GM12865 (cell line): ENCODE measurements at regions not wholly inside any gene's neighbourhood (a gene's known extent, or its start where the extent isn't known, plus 50 kb on each side); places are given as distances from the start of the nearest gene placed in this dataset.
A peak's percentile ranks its signal among the peaks of the same experiment; 100 is the strongest.

Experiments
- DNase-seq: peaks from one replicate; pipeline ENCODE4 v3.0.0; 2010; ENCODE audit warnings: low read depth
- H3K4me3 ChIP-seq: 2 replicates; pipeline ENCODE4 v1.5.1; 2011; ENCODE audit warnings: mild to moderate bottlenecking, low read depth, low read length, control low read depth
- TF ChIP-seq, protein P1 (sequence below): IDR thresholded peaks from 2 replicates; pipeline ENCODE4 v1.5.1; 2011; ENCODE audit warnings: low read length, control low read depth, low read depth, inconsistent platforms; ENCODE audit not compliant: insufficient read depth; ENCODE audit errors: missing control alignments

- TF ChIP-seq, protein P1, sequence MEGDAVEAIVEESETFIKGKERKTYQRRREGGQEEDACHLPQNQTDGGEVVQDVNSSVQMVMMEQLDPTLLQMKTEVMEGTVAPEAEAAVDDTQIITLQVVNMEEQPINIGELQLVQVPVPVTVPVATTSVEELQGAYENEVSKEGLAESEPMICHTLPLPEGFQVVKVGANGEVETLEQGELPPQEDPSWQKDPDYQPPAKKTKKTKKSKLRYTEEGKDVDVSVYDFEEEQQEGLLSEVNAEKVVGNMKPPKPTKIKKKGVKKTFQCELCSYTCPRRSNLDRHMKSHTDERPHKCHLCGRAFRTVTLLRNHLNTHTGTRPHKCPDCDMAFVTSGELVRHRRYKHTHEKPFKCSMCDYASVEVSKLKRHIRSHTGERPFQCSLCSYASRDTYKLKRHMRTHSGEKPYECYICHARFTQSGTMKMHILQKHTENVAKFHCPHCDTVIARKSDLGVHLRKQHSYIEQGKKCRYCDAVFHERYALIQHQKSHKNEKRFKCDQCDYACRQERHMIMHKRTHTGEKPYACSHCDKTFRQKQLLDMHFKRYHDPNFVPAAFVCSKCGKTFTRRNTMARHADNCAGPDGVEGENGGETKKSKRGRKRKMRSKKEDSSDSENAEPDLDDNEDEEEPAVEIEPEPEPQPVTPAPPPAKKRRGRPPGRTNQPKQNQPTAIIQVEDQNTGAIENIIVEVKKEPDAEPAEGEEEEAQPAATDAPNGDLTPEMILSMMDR = no peak
- no peak overlapping the region for H3K4me3 ChIP-seq
- no peak for DNase-seq
Measured at GRCh38 chrX:63511361-63511760, 160.2 kb upstream of the SPIN4 start.

- no peak for DNase-seq
- no peak overlapping the region for H3K4me3 ChIP-seq
- TF ChIP-seq, protein P1 = no peak
Measured at GRCh38 chrX:63508668-63509067, 157.5 kb upstream of the SPIN4 start.

DNA sequence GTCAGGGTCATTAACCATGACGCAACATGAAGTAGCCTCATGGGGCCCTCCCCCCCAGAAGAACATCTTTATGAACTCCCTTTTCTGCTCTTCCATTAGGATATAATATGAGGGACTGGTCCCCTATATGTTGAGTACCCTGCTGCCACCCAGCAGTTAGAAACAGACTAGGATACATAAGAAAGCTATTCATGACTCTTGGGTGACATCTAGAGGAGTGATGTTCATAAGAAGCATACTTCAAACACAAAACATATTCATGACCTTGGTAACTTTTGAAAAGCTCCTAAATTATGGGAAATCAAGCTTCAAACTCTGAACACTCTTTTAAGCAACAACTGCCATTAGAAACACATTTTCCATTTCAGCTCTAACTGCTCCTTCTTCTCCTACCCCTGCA is 155.2 kb upstream of the SPIN4 start:
- TF ChIP-seq, protein P1 = no peak
- no peak overlapping the region for H3K4me3 ChIP-seq
- DNase-seq = peak; percentile 33

- TF ChIP-seq, protein P1 = no peak
- DNase-seq = no peak
- H3K4me3 ChIP-seq = no peak overlapping the region
Measured at GRCh38 chrX:63503541-63503940, 152.4 kb upstream of the SPIN4 start.

GRCh38 chrX:63488546-63489373 is 137.6 kb upstream of the SPIN4 start:
- no peak for DNase-seq
- no peak overlapping the region for H3K4me3 ChIP-seq
- TF ChIP-seq, protein P1 = no peak

DNA sequence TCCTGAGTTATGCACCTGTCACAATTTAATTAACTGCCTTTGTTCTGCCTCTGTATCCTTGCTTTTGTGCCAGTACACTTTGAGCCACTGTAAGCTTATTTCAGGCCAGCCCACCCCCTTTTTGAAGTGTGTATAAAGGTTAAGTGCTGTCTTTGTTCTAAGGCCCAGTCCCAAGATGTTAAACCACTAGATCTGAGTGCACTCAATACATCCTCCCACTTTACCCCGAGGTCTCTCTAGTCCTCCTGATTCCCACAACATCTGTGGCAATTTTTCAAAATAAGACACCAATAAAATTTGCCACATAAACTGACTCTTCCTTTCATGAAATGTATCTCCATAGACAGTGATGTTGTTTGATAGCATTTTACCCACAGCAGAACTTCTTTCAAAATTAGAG is 124.1 kb upstream of the SPIN4 start:
- no peak for DNase-seq
- TF ChIP-seq, protein P1 = no peak
- no peak overlapping the region for H3K4me3 ChIP-seq

DNA sequence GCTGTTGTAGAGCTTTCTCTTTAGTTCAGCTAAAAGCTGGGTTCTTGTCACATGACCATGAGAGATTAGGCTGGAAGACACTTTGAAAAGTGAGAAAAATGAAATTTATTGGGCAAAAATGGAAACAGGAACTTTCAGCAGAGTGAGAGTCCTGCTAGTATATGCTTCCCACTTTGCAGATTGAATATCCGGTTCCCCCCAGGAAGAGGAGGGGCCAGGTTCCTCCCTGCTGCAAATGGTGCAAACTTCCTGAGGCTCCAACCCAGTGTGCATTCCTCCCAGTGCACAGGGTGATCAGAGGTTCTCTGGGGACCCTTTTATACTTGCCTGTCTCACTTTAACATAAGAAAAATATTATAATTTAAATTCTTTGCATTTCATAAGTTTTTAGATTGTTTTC is 119.9 kb upstream of the SPIN4 start:
- TF ChIP-seq, protein P1 = no peak
- DNase-seq = no peak
- no peak overlapping the region for H3K4me3 ChIP-seq
